ENCODE measurements at regions not wholly inside any gene's neighbourhood (a gene's known extent, or its start where the extent isn't known, plus 50 kb on each side); places are given as distances from the start of the nearest gene placed in this dataset.

DNA sequence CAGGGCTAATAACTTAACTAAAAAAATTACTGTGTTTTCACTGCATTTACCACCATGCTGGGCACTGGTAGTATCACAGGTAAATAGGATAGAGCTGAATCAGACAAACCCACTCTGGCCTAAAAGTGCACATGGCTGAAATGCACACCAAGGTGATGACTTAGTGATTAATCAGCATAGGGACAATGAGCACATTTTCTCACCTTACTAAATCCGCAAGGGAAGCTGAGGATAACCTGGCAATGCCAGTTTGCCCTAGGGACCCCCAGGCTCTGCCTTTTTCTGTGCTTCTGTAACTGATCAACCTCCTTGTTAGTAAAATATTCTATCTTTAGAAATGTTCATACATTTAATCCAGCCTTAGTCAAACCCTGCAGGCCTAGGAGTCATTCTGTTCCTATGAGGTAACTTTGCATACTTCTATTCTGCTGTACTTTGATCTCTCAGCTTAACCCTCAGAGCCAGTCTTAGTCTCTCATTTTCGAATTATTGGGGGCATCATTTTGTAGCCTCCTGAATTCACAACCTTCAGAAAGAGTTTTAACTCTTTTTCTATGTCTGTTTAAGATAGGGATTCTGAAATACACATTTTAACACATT, 562.9 kb upstream of the KCNMB2 start:
- DNase-seq = no peak
- H3K9me3 ChIP-seq (ENCODE audit: insufficient read depth, low read depth) = peaks cover 4% of the 10 kb centered on the region
- ChIA-PET CTCF (no interaction called here), POLR2A (ENCODE audit: unreplicated experiment) (interaction anchor here (0.7 kb wide), 1 partner anchor 41 kb away, joined by 7 read pairs; no protein-coding TSS in a partner anchor)
- no peaks in the 10 kb centered on the region for H4K20me1 ChIP-seq (ENCODE audit: insufficient read depth)
- no TSS peak for BruUV-seq (replicated peaks)
- H3K79me2 ChIP-seq (ENCODE audit: low read depth) = no peaks in the 10 kb centered on the region
- no peak overlapping the region for H3K27ac ChIP-seq
- H3F3A ChIP-seq (ENCODE audit: insufficient read depth, low read depth) = no peaks in the 10 kb centered on the region
- peaks cover 21% of the 10 kb centered on the region; the same call in 1 of the 2 replicates for H3K4me1 ChIP-seq (replicated peaks; ENCODE audit: insufficient read depth)
- no peak overlapping the region for H3K4me3 ChIP-seq
- H3K9me2 ChIP-seq (ENCODE audit: insufficient read depth) = no peaks in the 10 kb centered on the region; the same call in 1 of the 2 replicates
- intact Hi-C loops (cut with micrococcal nuclease; ENCODE audit: unreplicated experiment) = no loop called here
- no peak overlapping the region for H3K4me2 ChIP-seq
- H3K36me3 ChIP-seq (ENCODE audit: low read depth) = no peaks in the 10 kb centered on the region
- TF ChIP-seq, protein P1, sequence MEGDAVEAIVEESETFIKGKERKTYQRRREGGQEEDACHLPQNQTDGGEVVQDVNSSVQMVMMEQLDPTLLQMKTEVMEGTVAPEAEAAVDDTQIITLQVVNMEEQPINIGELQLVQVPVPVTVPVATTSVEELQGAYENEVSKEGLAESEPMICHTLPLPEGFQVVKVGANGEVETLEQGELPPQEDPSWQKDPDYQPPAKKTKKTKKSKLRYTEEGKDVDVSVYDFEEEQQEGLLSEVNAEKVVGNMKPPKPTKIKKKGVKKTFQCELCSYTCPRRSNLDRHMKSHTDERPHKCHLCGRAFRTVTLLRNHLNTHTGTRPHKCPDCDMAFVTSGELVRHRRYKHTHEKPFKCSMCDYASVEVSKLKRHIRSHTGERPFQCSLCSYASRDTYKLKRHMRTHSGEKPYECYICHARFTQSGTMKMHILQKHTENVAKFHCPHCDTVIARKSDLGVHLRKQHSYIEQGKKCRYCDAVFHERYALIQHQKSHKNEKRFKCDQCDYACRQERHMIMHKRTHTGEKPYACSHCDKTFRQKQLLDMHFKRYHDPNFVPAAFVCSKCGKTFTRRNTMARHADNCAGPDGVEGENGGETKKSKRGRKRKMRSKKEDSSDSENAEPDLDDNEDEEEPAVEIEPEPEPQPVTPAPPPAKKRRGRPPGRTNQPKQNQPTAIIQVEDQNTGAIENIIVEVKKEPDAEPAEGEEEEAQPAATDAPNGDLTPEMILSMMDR (conservative IDR thresholded peaks at IDR 0.05) = no peak
- TF ChIP-seq EZH2 (IDR thresholded peaks at IDR 0.05; ENCODE audit: low read depth) = no peak
- peak overlapping the region; percentile 56; the same call in 1 of the 2 replicates for H2AFZ ChIP-seq
- H3K27me3 ChIP-seq (ENCODE audit: insufficient read depth, low read depth) = no peaks in the 10 kb centered on the region

DNA sequence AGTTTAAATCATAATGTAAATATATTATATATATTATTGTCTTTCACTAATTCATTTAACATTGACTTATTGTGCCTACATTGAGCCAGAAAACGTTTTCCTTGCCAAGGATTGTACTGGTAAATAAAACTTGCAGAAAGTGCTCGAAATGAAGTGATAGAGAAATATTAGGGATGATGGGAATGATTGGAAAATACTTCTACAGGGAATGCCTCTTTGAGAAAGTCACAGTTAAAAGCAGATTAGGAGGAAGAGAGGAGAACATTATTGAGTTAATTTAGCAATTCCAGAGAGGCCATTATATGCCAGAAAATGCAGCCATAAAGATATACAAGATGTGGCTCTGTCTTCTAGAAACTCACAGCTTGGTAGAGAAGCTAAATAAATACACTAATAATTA, 560.0 kb upstream of the KCNMB2 start:
- Histone ChIP-seq H3K4me3 (no peak overlapping the region), H3K36me3 (ENCODE audit: low read depth) (no peaks in the 10 kb centered on the region), H2AFZ (no peak overlapping the region), H3K79me2 (ENCODE audit: low read depth) (no peaks in the 10 kb centered on the region), H3K9me3 (ENCODE audit: insufficient read depth, low read depth) (peaks cover 4% of the 10 kb centered on the region), H3K9me2 (ENCODE audit: insufficient read depth) (no peaks in the 10 kb centered on the region; the same call in 1 of the 2 replicates), H3K27me3 (ENCODE audit: insufficient read depth, low read depth) (no peaks in the 10 kb centered on the region), H4K20me1 (ENCODE audit: insufficient read depth) (no peaks in the 10 kb centered on the region), H3F3A (ENCODE audit: insufficient read depth, low read depth) (no peaks in the 10 kb centered on the region), H3K4me2 (no peak overlapping the region), H3K27ac (no peak overlapping the region), H3K4me1 (replicated peaks; ENCODE audit: insufficient read depth) (peaks cover 21% of the 10 kb centered on the region; the same call in 1 of the 2 replicates)
- intact Hi-C loops (cut with micrococcal nuclease; ENCODE audit: unreplicated experiment) = no loop called here
- no TSS peak for BruUV-seq (replicated peaks)
- TF ChIP-seq, protein P1 (conservative IDR thresholded peaks at IDR 0.05) = no peak
- TF ChIP-seq EZH2 (IDR thresholded peaks at IDR 0.05; ENCODE audit: low read depth) = no peak
- CTCF ChIA-PET = no interaction called here
- POLR2A ChIA-PET (ENCODE audit: unreplicated experiment) = no interaction called here
- DNase-seq = no peak

DNA sequence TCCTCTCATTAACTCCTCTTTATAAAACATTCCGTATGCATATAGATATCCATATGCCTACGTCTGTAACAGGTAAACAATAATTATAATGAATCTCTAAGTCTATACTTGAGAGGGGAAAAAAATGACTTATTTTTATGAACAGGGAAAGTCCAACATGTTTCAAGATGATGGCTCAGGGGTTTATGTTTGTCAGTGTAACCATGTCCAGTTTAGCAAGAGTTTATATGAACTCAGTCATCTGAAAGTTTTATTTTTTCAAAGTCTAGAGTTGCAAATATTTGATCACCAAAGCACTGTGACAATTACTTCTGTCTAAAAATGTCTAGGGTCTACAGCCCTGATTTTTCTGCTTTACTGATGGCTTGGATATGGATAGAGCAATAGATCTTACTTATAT, 559.4 kb upstream of the KCNMB2 start:
- Histone ChIP-seq H3K27me3 (ENCODE audit: insufficient read depth, low read depth) (no peaks in the 10 kb centered on the region), H3K9me3 (ENCODE audit: insufficient read depth, low read depth) (peaks cover 4% of the 10 kb centered on the region; the same call in 1 of the 2 replicates), H3K9me2 (ENCODE audit: insufficient read depth) (no peaks in the 10 kb centered on the region; the same call in 1 of the 2 replicates), H3K27ac (no peak overlapping the region), H3F3A (ENCODE audit: insufficient read depth, low read depth) (no peaks in the 10 kb centered on the region), H3K4me1 (replicated peaks; ENCODE audit: insufficient read depth) (peaks cover 24% of the 10 kb centered on the region), H3K4me2 (no peak overlapping the region), H4K20me1 (ENCODE audit: insufficient read depth) (no peaks in the 10 kb centered on the region), H2AFZ (no peak overlapping the region), H3K4me3 (no peak overlapping the region), H3K79me2 (ENCODE audit: low read depth) (no peaks in the 10 kb centered on the region), H3K36me3 (ENCODE audit: low read depth) (no peaks in the 10 kb centered on the region)
- TF ChIP-seq, protein P1 (conservative IDR thresholded peaks at IDR 0.05) = no peak
- no peak for TF ChIP-seq EZH2 (IDR thresholded peaks at IDR 0.05; ENCODE audit: low read depth)
- POLR2A ChIA-PET (ENCODE audit: unreplicated experiment) = no interaction called here
- no TSS peak for BruUV-seq (replicated peaks)
- intact Hi-C loops (cut with micrococcal nuclease; ENCODE audit: unreplicated experiment) = no loop called here
- CTCF ChIA-PET = no interaction called here
- DNase-seq = no peak

All from PC-9 (cell line).